ENCODE measurements at regions not wholly inside any gene's neighbourhood (a gene's known extent, or its start where the extent isn't known, plus 50 kb on each side); places are given as distances from the start of the nearest gene placed in this dataset.

DNA sequence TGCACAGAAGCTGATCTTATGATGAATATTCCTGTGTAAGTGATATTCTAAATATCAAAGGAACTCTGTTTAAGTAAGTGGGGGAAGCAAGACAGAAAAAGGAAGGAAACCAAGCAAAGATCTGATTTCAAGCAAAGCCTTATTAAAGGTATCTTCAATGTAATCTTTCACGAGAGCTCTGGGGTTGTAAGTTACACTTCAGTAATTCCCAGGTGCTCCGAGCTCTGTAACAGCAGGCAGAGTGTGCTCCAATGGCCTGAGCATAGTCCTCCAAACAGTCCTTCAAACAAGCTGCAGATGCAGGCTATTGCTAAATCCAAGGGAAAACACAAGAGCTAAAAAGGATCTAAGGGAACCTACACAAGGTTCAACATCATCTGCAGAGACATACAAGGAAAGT lies 949.7 kb upstream of the TMPRSS15 start:
- DNase-seq: no peak
- Histone ChIP-seq H4K20me1 (ENCODE audit: insufficient read depth) (no peaks in the 10 kb centered on the region), H3K9me3 (ENCODE audit: low read depth) (no peaks in the 10 kb centered on the region), H3K79me2 (ENCODE audit: insufficient read depth) (no peaks in the 10 kb centered on the region), H3K9ac (no peak overlapping the region), H3K4me2 (ENCODE audit: unreplicated experiment) (no peak overlapping the region), H3K4me3 (no peak overlapping the region), H3F3A (ENCODE audit: insufficient read depth) (no peaks in the 10 kb centered on the region), H3K36me3 (ENCODE audit: low read depth) (no peaks in the 10 kb centered on the region), H3K9me2 (ENCODE audit: insufficient read depth) (no peaks in the 10 kb centered on the region), H2AFZ (no peak overlapping the region), H3K27ac (no peak overlapping the region), H3K27me3 (replicated peaks; ENCODE audit: insufficient read depth) (no peaks in the 10 kb centered on the region), H3K4me1 (ENCODE audit: insufficient read depth) (no peaks in the 10 kb centered on the region)
- in situ Hi-C loops (cut with MboI): no loop called here
- no peak for TF ChIP-seq EZH2phosphoT487 (IDR thresholded peaks at IDR 0.05; ENCODE audit: insufficient read depth, low read depth)
- TF ChIP-seq EZH2 (IDR thresholded peaks at IDR 0.05; ENCODE audit: insufficient read depth, poor library complexity, severe bottlenecking): no peak
- WGBS, 2 experiments (ENCODE audit: low coverage in 1 of 2, low lambda C conversion rate in 2 of 2, missing lambda C conversion rate in 2 of 2): 4 to 15% methylated on average over 2 of the region's 2 CpGs

GRCh38 chr21:19368944-19369343 lies 965.4 kb upstream of the TMPRSS15 start:
- 0 to 4% methylated on average over 1 of the region's 1 CpG for WGBS, 2 experiments (ENCODE audit: low coverage in 1 of 2, low lambda C conversion rate in 2 of 2, missing lambda C conversion rate in 2 of 2)
- H3K4me2 ChIP-seq (ENCODE audit: unreplicated experiment): no peak overlapping the region

DNA sequence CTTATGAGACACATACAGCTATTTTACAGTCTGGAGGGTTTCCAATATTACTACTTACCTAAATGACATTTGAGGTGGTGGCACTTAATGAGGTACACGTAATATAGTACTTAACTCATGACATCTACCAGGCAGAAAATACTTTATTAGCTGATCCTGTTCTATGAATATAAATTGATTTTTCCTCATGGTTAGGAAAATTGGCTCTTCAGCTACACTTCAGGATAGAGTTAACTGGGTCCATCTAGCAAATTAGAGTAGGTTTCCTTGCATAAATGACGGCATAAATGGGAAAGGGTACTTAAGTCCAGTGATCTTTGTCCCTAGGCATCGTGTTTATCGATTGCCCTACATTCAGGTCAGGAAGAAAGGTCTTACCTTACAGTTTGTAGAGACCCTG lies 988.8 kb upstream of the TMPRSS15 start:
- peaks cover 2% of the 10 kb centered on the region for H3K9me3 ChIP-seq (ENCODE audit: low read depth)
- in situ Hi-C loops (cut with MboI): no loop called here
- WGBS, 2 experiments (ENCODE audit: low coverage in 1 of 2, low lambda C conversion rate in 2 of 2, missing lambda C conversion rate in 2 of 2): 3 to 5% methylated on average over 4 of the region's 4 CpGs

More at GRCh38 chr21:19368944-19369343, 965.4 kb upstream of the TMPRSS15 start:
- TF ChIP-seq EZH2 (IDR thresholded peaks at IDR 0.05; ENCODE audit: insufficient read depth, poor library complexity, severe bottlenecking) (no peak), EZH2phosphoT487 (IDR thresholded peaks at IDR 0.05; ENCODE audit: insufficient read depth, low read depth) (no peak)
- H3K4me3 ChIP-seq: no peak overlapping the region
- in situ Hi-C loops (cut with MboI): no loop called here
- no peak overlapping the region for H3K27ac ChIP-seq
- no peak overlapping the region for H2AFZ ChIP-seq
- DNase-seq: no peak
- no peaks in the 10 kb centered on the region for H3F3A ChIP-seq (ENCODE audit: insufficient read depth)
- no peaks in the 10 kb centered on the region for H3K36me3 ChIP-seq (ENCODE audit: low read depth)
- H3K4me1 ChIP-seq (ENCODE audit: insufficient read depth): no peaks in the 10 kb centered on the region
- H3K79me2 ChIP-seq (ENCODE audit: insufficient read depth): no peaks in the 10 kb centered on the region
- no peak overlapping the region for H3K9ac ChIP-seq
- H3K27me3 ChIP-seq (replicated peaks; ENCODE audit: insufficient read depth): no peaks in the 10 kb centered on the region
- H4K20me1 ChIP-seq (ENCODE audit: insufficient read depth): no peaks in the 10 kb centered on the region
- H3K9me3 ChIP-seq (ENCODE audit: low read depth): peaks cover 3% of the 10 kb centered on the region
- H3K9me2 ChIP-seq (ENCODE audit: insufficient read depth): no peaks in the 10 kb centered on the region

GRCh38 chr21:19400223-19400770 lies 996.7 kb upstream of the TMPRSS15 start:
- 7% methylated on average over 5 of the region's 5 CpGs for WGBS, 2 experiments (ENCODE audit: low coverage in 1 of 2, low lambda C conversion rate in 2 of 2, missing lambda C conversion rate in 2 of 2)
- Histone ChIP-seq H3K9me2 (ENCODE audit: insufficient read depth) (no peaks in the 10 kb centered on the region), H3K9ac (no peak overlapping the region), H3K4me2 (ENCODE audit: unreplicated experiment) (no peak overlapping the region), H3K79me2 (ENCODE audit: insufficient read depth) (no peaks in the 10 kb centered on the region), H3K9me3 (ENCODE audit: low read depth) (peaks cover 3% of the 10 kb centered on the region), H3K27me3 (replicated peaks; ENCODE audit: insufficient read depth) (no peaks in the 10 kb centered on the region), H3K36me3 (ENCODE audit: low read depth) (no peaks in the 10 kb centered on the region), H3K4me1 (ENCODE audit: insufficient read depth) (no peaks in the 10 kb centered on the region), H3F3A (ENCODE audit: insufficient read depth) (no peaks in the 10 kb centered on the region), H4K20me1 (ENCODE audit: insufficient read depth) (no peaks in the 10 kb centered on the region), H3K27ac (no peak overlapping the region), H2AFZ (no peak overlapping the region), H3K4me3 (no peak overlapping the region)
- DNase-seq: no peak
- TF ChIP-seq EZH2phosphoT487 (IDR thresholded peaks at IDR 0.05; ENCODE audit: insufficient read depth, low read depth): no peak
- no peak for TF ChIP-seq EZH2 (IDR thresholded peaks at IDR 0.05; ENCODE audit: insufficient read depth, poor library complexity, severe bottlenecking)
- in situ Hi-C loops (cut with MboI): no loop called here

More for the DNA sequence above, 988.8 kb upstream of the TMPRSS15 start:
- Histone ChIP-seq H3K4me3 (no peak overlapping the region), H2AFZ (no peak overlapping the region), H3K9me2 (ENCODE audit: insufficient read depth) (no peaks in the 10 kb centered on the region), H3K79me2 (ENCODE audit: insufficient read depth) (no peaks in the 10 kb centered on the region), H3K36me3 (ENCODE audit: low read depth) (no peaks in the 10 kb centered on the region), H3K27ac (no peak overlapping the region), H3K27me3 (replicated peaks; ENCODE audit: insufficient read depth) (no peaks in the 10 kb centered on the region), H4K20me1 (ENCODE audit: insufficient read depth) (no peaks in the 10 kb centered on the region), H3K4me1 (ENCODE audit: insufficient read depth) (no peaks in the 10 kb centered on the region), H3F3A (ENCODE audit: insufficient read depth) (no peaks in the 10 kb centered on the region), H3K9ac (no peak overlapping the region), H3K4me2 (ENCODE audit: unreplicated experiment) (no peak overlapping the region)
- TF ChIP-seq EZH2 (IDR thresholded peaks at IDR 0.05; ENCODE audit: insufficient read depth, poor library complexity, severe bottlenecking): no peak
- TF ChIP-seq EZH2phosphoT487 (IDR thresholded peaks at IDR 0.05; ENCODE audit: insufficient read depth, low read depth): no peak
- DNase-seq: no peak

DNA sequence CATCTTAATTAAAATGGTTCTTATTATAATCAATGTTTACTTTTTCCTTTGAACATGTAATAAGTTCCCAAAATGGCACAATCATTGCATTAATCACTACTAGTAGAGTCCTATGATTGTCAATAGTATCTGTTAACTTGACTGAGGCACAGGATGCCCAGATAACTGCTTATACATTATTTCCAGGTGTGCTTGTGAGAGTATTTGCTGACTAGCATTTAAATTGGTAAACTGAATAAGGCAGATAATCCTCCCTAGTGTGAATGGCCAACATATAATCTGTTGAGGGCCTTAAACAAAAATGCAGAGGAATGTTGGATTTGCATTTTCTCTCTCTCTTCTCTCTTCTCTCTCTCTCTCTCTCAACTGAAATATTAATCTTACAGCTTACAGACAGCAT lies 999.3 kb upstream of the TMPRSS15 start:
- H3K27me3 ChIP-seq (replicated peaks; ENCODE audit: insufficient read depth): no peaks in the 10 kb centered on the region
- DNase-seq: no peak
- no peak overlapping the region for H3K4me3 ChIP-seq
- H3K4me2 ChIP-seq (ENCODE audit: unreplicated experiment): no peak overlapping the region
- H4K20me1 ChIP-seq (ENCODE audit: insufficient read depth): no peaks in the 10 kb centered on the region
- no peaks in the 10 kb centered on the region for H3K4me1 ChIP-seq (ENCODE audit: insufficient read depth)
- H3K9me3 ChIP-seq (ENCODE audit: low read depth): peaks cover 3% of the 10 kb centered on the region
- H3K9ac ChIP-seq: no peak overlapping the region
- no peaks in the 10 kb centered on the region for H3K79me2 ChIP-seq (ENCODE audit: insufficient read depth)
- H2AFZ ChIP-seq: no peak overlapping the region
- H3F3A ChIP-seq (ENCODE audit: insufficient read depth): no peaks in the 10 kb centered on the region
- TF ChIP-seq EZH2phosphoT487 (IDR thresholded peaks at IDR 0.05; ENCODE audit: insufficient read depth, low read depth) (no peak), EZH2 (IDR thresholded peaks at IDR 0.05; ENCODE audit: insufficient read depth, poor library complexity, severe bottlenecking) (no peak)
- in situ Hi-C loops (cut with MboI): no loop called here
- H3K27ac ChIP-seq: no peak overlapping the region
- no peaks in the 10 kb centered on the region for H3K36me3 ChIP-seq (ENCODE audit: low read depth)
- no peaks in the 10 kb centered on the region for H3K9me2 ChIP-seq (ENCODE audit: insufficient read depth)
